NCI-H128 (cell line): ENCODE measurements at regions not wholly inside any gene's neighbourhood (a gene's known extent, or its start where the extent isn't known, plus 50 kb on each side); places are given as distances from the start of the nearest gene placed in this dataset.
"Not testable (repeated sequence)": the region's sequence is repeated elsewhere in the genome, so short reads cannot be mapped to it uniquely, and the experiment has no call there.

Experiments
- DNase-seq: peaks from one replicate; lab custom pipeline; 2025; ENCODE audit not compliant: unreplicated experiment; lab: John Stamatoyannopoulos, UW

DNA sequence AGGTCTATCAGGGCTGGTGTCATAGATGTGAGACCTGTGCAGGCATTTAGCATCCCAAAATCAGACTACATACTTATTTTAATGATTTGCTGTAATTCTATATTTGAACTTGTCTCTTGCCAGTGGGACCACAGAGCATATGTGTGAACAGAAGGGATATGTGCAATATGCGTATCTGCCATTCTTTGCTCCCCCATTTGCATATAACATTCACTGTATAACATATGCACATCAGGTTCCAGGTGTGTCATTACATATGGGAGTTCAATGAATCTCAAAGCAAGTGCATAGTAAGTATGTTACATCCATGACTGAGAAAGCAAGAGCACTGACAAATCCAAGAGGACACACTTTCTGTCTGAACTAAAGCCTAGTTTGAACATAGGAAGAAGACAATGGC lies 1115.1 kb upstream of the CNTN5 start:
- no peak for DNase-seq

DNA sequence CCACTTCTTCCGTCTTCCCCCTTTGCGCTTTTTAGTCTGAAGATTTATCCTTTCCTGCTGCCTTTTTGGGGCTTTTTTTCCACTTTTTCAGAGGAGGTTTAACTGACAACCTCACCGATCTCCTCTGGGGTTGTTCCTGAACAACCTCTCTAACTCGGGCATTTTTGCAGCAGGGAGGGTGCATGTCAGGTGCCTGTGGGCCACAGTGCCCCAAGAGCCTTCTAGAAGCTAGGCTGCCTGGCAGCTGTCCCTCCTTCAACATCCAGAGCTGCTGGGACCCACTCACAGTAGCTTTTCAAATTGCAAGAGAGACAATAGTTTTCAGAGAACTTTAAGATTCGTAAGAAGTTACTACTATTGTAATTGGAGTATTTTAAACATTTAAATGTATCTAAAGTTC lies 1112.4 kb upstream of the CNTN5 start:
- no peak for DNase-seq

DNA sequence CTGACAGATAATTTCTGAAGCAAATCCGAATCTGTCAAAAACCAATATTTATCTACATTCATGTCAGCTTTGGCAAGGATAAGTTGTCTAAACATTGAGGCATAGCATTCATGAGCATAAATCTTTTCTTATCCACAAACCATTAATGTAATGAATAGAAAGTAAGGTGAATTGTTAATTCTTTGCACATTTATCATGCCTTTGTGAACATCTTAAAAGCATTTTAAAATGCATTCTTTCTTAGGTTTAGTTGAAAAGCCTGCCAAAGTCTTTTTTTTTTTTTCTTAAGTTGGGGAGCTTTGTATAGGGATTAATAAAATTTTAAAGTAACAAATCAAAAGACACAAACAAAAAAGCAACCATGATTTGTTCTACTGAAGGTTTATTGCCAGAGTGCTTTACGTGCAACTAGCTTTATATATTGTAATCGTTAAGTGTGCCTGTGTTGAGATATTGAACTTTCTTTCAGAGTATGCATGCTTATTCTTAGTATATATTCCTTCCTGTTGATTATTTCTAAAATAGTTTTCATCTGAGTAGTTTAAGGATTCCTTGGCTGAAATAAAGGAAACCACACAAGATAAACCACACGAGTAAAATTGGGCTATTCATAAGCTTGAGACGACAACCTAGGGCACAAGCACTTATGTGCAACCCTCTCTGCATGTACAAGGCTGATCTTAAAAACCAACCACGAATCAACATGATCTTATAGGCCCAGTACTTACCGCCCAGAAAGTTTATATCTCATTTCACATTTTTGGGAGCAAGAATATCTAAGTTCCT lies 1110.9 kb upstream of the CNTN5 start:
- DNase-seq, result no peak

DNA sequence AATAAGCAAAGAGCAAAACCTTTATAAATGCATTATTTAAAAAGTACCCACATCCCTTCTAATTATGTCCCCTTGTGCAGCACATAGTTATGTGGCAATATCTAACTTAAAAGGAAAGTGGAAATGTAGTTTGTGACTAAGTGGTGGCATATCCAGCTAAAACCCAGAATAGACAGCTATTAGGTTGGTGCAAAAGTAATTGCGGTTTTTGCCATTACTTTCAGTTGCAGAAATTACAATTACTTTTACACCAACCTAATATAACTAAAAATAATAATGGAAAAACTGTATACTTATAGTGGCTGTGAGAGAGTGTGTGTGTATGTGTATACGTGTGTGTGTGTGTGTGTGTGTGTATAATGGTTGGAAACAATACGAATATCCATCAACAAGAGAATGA lies 1108.1 kb upstream of the CNTN5 start:
- no peak for DNase-seq

DNA sequence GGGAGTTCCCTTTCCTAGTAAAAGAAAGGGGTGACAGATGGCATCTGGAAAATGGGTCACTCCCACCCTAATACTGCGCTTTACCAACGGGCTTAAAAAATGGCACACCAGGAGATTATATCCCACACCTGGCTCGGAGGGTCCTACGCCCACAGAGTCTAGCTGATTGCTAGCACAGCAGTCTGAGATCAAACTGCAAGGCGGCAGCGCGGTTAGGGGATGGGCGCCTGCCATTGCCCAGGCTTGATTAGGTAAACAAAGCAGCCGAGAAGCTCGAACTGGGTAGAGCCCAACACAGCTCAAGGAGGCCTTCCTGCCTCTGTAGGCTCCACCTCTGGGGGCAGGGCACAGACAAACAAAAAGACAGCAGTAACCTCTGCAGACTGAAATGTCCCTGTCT lies 1097.8 kb upstream of the CNTN5 start:
- not testable (repeated sequence) for DNase-seq

DNA sequence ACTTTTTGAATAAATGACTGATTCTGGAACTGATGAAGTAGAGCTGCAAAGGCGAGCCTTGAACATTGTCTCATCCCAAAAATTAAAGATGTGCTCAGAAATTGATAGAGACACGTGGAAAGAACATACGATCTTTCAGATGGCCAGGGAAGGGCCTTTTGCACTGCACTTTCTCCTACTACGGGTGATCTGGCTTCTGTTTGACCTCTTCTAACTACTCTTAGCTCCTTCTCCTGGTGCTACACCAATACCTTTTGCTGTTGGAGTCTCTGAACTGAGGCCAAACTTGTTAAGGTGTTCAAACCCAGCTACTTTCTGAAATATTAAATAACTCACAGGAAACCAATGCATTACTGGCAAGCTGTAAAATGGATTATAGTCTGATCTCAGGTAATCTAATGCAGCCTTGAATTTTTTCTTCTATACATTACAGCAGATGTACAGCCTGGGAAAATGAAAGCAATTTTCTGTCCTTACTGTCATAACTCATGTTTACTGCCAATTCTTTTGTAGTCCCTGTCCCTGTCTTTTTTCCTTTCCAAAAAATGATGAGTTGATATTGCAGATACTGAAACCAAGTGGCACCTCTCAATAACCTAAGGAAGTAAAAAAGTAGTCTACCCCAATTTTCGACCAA lies 1086.1 kb upstream of the CNTN5 start:
- no peak for DNase-seq

DNA sequence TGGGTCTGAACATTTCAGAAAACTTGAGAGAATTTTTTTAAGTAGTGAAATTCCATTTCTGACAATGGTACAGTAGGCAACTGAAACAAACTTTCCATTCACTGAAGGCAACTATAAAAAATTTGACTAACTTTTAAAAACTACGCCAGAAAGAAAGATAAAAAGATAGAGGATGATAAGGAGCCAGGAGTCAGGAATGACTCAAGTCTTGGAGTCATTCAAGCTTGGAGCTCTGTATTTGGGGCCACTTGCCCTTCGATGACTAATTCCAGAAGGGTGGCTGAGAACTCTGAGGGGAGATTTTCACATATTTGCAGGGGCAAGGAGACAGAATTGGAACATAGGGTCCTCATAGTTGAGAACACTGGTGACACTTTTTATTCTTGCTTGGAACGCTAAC lies 1083.2 kb upstream of the CNTN5 start:
- DNase-seq, result no peak

DNA sequence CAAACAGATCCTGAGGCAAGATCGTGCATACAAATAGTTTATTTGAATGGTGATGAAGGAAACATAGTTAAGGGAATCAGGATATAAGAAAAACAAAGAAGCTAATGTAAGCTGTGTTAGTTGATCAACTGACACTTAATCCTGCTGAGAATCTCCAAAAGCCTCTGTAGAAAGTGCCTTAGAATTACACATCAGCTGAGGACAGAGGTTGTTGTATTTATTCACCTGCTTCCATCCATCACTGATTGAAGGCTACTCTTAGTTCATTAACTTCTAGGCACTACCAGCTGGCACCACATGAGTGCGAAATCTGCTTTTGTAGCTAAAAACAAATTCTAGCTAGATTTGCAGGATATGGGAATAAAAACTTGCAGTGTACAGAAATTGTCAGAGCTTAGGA lies 1082.0 kb upstream of the CNTN5 start:
- no peak for DNase-seq

DNA sequence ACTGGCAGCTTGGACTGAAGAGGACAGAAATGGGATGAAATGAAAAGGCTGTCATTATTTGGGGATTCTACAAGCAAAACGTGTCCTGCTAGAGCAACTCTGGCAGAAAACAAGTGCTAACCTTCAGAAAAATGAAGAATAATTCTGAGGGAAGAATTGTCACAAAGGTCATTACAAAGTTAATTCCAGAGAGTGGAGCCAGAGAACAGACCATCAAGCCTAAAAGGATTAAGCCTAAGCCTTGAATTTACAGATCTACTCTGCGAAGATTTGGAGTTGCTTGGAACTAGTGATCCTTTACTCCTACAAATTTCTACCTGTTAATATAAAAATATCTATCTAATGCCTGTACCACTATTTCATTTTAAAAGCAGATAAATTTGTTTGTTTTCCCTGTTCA lies 1077.3 kb upstream of the CNTN5 start:
- DNase-seq, result no peak

DNA sequence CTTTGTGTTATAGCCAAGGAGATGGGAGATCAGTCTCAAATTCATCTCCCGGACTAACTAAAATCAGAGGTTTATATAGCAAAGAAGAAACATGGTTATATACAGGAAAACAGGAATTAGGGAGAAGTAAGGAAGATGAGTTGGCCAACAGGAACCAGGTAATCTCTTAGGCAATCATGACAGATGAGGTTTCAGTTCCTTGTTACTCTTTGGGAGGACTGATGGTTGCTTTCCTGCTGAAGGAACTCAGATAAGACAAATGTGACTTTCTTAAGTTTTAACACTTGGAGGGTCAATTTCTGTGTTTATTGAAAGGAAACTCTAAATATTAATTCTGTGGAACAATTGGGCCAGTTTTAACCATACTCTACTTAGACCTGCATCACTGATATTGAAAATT lies 1072.0 kb upstream of the CNTN5 start:
- DNase-seq, result no peak

DNA sequence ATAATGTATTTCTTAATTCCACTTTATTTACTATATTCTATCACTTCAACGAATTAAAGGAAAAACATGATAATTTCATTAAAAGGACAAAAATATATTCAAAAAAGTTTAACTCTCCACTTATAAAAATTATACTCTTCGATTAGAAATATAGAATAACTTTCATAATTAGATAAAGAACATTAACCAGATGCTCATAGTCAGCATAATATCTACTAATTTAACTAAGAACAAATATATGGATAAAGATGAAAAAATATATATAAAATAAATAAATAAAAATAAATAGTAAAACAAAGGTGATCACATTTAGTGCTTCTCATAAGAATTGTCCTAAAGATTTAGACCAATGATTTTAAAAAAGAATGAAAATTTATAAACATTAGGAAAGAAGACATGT lies 1065.2 kb upstream of the CNTN5 start:
- no peak for DNase-seq

DNA sequence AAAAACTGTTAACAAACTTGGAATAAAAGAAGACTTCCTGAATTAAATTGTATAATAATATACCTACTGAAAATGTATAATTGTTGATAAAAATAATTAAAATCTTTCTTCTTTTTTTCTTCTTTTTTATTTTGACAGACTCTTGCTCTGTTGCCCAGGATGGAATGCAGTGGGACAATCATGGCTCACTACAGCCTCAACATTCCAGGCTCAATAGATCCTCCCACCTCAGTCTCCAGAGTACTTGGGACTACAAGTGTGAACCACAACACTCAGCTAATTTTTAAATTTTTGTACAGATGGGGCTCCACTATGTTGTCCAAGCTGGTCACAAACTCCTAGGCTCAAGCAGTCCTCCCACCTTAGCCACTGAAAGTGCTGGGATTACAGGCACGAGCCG lies 1063.8 kb upstream of the CNTN5 start:
- no peak for DNase-seq

DNA sequence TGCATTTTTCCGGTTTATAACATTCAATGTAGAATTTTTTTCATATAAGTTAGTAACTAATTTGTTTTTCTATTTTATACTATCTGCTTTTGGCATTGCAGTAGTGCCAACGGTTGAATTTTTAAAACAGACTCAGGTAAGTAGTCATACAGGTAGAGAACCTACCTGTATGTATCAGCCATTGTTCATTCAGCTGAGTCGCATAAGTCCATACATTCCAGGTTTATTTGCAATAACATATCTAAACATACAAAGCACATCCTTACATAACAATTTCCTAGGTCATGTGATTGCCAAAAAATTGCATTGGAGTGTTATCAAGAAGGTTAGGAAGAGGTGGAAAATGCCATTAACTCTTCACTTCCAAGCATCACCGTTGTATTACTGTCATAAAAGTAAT lies 1059.3 kb upstream of the CNTN5 start:
- no peak for DNase-seq

DNA sequence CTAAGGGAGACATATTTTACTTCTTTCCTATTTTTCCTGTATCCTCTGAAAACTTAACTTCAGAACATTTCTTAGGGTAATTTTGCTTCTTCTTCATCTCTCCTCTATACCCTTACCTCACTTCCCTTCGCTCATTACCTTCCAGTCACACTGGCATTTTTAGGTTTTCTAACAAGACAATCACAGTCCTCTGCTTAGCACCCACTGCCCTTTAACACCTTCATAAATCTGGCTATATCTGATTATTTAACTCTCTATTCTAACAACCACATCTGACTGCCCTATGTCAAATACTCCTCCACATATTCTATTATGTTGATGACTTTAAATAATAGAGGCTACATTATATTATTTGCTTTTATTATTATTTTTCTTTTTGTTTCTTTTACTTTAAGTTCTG lies 1058.0 kb upstream of the CNTN5 start:
- no peak for DNase-seq

DNA sequence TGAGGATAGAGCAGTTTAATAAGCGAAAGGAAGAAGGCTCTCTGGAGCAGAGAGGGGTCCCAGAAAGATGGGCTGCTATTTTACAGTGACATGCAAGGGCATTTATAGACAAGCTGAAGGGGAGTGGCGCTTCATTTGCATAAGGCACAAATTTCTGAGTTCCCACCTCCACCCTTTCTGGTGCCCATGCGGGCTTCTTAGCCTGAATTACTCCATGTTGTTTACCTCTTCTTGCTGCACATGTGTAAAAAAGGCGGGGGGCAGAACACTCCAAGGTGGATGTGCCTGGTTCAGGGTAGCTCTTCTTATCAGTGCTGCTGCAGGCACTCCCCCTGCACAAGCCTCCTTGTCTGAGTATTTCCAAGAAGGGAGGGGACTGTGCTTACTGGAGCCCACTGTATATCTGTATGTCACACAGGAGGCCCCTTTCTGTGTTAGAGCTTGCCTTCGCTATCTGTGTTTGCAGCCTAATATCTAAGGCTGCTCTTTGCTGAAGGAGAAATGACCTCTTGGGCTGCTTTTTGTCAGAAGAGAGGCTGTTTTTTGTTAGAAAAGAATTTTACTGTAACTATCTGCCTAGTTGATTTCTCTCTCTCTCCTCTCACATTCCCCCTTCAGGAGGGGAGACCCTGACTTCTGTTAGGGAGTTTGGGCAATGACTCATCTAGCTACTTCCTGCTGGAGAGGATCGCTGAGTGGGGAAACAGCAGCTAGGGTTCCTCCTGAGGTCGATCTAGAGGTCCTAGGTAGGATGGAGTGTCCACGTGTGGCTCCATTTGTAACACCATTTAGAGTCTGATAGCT lies 1057.0 kb upstream of the CNTN5 start:
- no peak for DNase-seq

DNA sequence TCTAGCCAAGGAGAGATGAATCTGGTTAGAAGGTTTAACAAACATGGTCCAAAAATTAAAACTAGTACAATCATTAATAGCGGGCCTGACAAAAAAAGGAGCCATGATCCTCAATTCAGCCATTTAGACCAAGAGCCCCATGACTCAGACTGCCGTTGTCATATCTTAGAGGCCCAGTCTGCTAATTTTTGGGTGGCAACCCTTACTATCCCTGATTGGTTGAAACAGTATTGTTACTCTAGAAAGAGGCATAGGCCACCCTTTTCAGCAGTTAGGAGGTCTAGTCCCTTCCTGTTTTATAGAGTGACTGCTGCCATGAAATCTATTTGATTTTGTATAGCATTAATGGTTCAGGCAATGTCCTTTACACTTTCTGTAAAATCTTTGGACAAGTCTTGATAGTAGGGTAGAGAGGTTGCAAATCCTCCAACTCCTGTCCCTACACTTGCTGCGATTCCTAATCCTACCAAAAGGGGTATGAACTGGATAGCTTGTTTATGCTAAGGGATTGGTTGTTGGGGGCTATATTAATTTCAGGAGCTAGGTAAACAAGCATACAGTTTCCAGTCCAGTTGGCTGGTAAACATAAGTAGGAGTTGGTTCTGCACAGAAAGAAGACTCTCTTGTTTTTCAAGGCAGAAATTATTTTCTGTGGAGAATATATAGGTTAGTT lies 1056.3 kb upstream of the CNTN5 start:
- no peak for DNase-seq

DNA sequence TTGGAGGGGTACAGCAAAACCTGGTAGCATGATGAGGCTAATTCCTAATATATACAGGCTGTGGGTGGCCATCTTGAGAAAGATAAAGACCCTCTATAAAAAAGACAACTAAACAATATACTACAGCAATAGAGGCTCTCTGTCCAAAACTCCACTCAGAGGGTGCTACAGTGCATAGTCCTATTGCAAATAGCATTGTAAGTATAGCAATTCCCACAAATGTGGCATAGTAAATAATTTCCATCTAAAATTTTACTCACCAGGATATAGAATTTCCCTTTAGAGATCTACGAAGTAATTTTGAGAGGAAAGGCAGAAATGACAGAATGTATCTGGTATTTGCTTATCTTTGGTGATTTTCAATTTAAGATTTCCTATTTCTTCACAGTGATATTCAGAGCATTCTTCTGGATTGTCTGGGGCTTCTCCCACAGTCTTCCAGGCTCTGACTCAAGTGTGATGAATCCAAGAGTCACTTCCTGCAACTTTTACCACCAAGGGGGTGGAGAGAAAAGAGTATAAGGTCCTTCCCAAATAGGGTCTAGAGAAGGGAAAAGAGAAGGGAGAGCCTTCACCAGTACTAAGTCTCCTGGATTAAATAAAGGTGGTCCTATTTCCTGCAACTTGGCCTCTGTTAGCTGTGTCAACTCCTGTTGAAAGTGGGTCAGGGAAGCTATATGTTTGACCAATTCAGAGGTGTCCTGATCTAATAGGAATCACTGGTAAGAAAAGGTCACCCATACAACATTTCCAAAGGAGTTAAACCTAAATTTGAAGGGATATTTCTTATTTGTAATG lies 1054.7 kb upstream of the CNTN5 start:
- DNase-seq, result no peak

DNA sequence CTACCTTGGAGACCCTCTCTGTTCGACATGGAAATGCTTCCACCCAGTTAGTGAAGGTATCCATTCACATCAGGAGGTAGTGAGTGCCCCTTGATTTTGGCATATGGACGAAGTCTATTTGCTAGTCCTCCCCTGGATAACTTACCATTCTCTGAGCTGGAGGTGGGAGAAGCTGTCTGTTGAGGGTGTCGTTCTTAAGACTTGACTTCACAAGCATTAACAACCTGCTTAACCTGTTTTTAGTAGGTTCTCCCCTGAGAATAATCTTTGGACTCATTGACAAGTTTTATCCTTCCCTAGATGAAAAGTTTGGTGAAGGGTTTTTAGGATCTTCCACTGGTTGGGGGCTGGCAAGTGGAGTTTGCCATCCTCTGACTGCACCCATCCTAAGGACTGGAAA lies 1053.8 kb upstream of the CNTN5 start:
- DNase-seq, result no peak

DNA sequence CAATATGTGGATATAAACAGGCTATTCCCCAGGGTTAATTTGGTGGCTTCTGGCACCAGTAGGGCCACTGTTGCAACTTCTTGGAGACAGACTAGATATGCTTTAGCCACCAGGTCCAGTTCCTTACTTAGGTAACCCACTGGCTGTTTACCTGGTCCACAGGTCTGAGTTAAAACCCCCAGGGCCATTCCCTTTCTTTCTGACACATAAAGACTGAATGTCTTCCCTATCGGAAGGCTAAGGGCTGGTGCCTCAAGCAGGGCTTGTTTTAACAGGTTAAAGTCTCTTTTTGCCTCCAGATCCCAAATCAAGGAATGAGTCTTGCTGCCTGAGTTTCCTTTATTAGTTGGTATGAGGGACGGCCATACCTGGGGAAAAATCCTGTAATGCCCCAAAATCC lies 1052.7 kb upstream of the CNTN5 start:
- DNase-seq, result no peak

DNA sequence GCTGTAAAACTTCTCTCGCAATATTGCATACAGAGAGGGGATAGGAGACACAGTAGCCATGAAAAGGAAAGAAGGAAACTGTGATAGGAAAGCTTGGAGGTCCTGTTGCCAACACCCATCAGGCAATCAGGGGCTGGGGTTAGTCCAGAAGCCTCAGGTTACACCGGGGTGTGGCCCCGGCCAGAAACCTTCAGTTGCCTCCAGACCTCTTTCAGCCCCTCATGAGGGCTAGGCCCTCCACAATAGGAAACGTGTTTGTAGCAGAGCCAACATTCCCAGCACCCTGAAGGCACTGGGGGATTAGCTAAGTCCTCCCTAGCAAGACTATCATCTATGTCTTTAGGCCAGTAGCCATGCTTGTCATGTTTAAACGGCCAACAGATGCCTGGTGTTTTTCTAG lies 1048.0 kb upstream of the CNTN5 start:
- no peak for DNase-seq

DNA sequence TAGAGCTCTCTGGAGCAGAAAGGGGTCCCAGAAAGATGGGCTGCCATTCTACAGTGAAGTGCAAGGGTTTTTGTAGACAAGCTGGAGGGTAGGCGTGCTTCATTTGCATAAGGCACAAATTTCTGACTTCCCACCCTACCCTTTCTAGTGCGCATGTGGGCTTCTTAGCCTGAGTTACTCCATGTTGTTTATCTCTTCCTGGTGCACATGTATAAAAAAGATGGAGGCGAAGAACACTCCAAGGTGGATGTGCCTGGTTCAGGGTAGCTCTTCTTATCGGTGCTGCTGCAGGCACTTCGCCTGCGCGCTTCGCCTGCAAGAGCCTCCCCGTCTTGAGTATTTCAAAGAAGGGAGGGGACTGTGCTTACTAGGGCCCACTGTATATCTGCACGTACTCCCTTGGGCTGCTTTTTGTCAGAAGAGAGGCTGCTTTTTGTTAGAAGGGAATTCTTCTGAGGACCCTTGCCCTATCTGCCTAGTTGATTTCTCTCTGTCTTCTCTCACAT lies 1047.3 kb upstream of the CNTN5 start:
- no peak for DNase-seq
